H1 (cell line): ENCODE measurements at regions not wholly inside any gene's neighbourhood (a gene's known extent, or its start where the extent isn't known, plus 50 kb on each side); places are given as distances from the start of the nearest gene placed in this dataset.

Source experiments
- BACH1 ChIP-seq: IDR thresholded peaks from 2 replicates; pipeline ENCODE4 v1.6.1; 2012; ENCODE audit warnings: low read length, improper control_type of control experiment
- CEBPB ChIP-seq: IDR thresholded peaks from 2 replicates; pipeline ENCODE4 v1.6.1; 2012; ENCODE audit warnings: low read depth, low read length
- CHD7 ChIP-seq: fragments of 300-600 bp; sonication (generic); IDR thresholded peaks from 2 replicates; pipeline ENCODE4 v1.7.1; 2012; ENCODE audit warnings: low read length, moderate library complexity, mild to moderate bottlenecking, inconsistent platforms; ENCODE audit not compliant: insufficient replicate concordance
- GTF2F1 ChIP-seq: IDR thresholded peaks from 2 replicates; pipeline ENCODE4 v1.6.1; 2012; ENCODE audit warnings: low read depth, low read length, improper control_type of control experiment, borderline replicate concordance
- POLR2AphosphoS5 ChIP-seq: IDR thresholded peaks from 2 replicates; pipeline ENCODE4 v1.6.1; 2011; ENCODE audit warnings: low read depth, low read length
- RBBP5 ChIP-seq: IDR thresholded peaks from 2 replicates; pipeline ENCODE4 v1.7.1; 2012; ENCODE audit warnings: low read depth, mild to moderate bottlenecking, inconsistent platforms, low read length, moderate library complexity, borderline replicate concordance
- SP1 ChIP-seq: IDR thresholded peaks from 2 replicates; pipeline ENCODE4 v1.6.1; 2011; ENCODE audit warnings: low read depth, low read length
- TAF1 ChIP-seq: IDR thresholded peaks from 2 replicates; pipeline ENCODE4 v1.6.1; 2011; ENCODE audit warnings: mild to moderate bottlenecking, low read depth, low read length

- TF ChIP-seq CHD7 (no peak), GTF2F1 (no peak), BACH1 (no peak), RBBP5 (no peak), CEBPB (no peak), POLR2AphosphoS5 (no peak), TAF1 (no peak), SP1 (no peak)
These were observed 74.1 kb upstream of the POU3F1 start (continued) for GRCh38 chr1:38120552-38121230.
